HUES48 (cell line): ENCODE measurements at regions not wholly inside any gene's neighbourhood (a gene's known extent, or its start where the extent isn't known, plus 50 kb on each side); places are given as distances from the start of the nearest gene placed in this dataset.

Experiments used
- H3K27ac ChIP-seq: one replicate; pipeline ENCODE4 v1.7.0; 2013; ENCODE audit warnings: low read depth, low read length, inconsistent platforms
- H3K27me3 ChIP-seq: 2 replicates; pipeline ENCODE4 v1.6.1; 2013; ENCODE audit warnings: mild to moderate bottlenecking, low read length; ENCODE audit not compliant: control insufficient read depth, insufficient read depth
- H3K36me3 ChIP-seq: 2 replicates; pipeline ENCODE4 v1.6.1; 2013; ENCODE audit warnings: low read length; ENCODE audit not compliant: control insufficient read depth, insufficient read depth
- H3K4me1 ChIP-seq: 2 replicates; pipeline ENCODE4 v1.6.1; 2013; ENCODE audit warnings: mild to moderate bottlenecking, low read length; ENCODE audit not compliant: control insufficient read depth, insufficient read depth
- H3K4me3 ChIP-seq: 2 replicates; pipeline ENCODE4 v1.5.1; 2013; ENCODE audit warnings: mild to moderate bottlenecking, low read depth, low read length
- H3K9ac ChIP-seq: 2 replicates; pipeline ENCODE4 v1.6.1; 2013; ENCODE audit warnings: mild to moderate bottlenecking, low read depth, low read length, moderate library complexity
- H3K9me3 ChIP-seq: 2 replicates; pipeline ENCODE4 v1.6.1; 2013; ENCODE audit warnings: low read length; ENCODE audit not compliant: control insufficient read depth, insufficient read depth

DNA sequence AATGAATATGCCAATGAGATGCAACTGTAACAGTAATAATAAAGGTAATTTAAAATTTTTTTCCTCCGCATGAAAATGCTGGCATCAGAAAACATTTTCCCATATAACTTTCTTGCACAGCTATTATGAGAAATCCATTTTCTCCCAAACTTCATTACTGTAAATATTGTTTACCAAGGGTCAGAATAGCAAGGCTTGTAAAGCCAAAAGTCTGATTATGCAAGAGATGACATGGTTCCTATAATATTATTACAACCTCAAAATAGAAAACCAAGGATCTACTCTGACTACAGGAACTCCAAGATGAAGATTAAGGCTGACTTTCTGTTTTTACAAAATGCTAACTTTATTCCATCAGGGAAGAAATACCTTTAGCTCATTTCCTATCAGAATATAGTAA lies 162.7 kb upstream of the CDK1 start:
- H3K4me1 ChIP-seq = peaks cover 4% of the 10 kb centered on the region; the same call in 1 of the 2 replicates
- H3K27ac ChIP-seq = no peak overlapping the region
- no peak overlapping the region for H3K9ac ChIP-seq
- no peaks in the 10 kb centered on the region for H3K9me3 ChIP-seq
- no peak overlapping the region for H3K4me3 ChIP-seq
- H3K27me3 ChIP-seq = no peaks in the 10 kb centered on the region
- H3K36me3 ChIP-seq = no peaks in the 10 kb centered on the region

GRCh38 chr10:60614363-60614762 lies 163.9 kb upstream of the CDK1 start:
- Histone ChIP-seq H3K9ac (no peak overlapping the region), H3K36me3 (no peaks in the 10 kb centered on the region), H3K27me3 (no peaks in the 10 kb centered on the region), H3K27ac (no peak overlapping the region), H3K4me3 (no peak overlapping the region), H3K4me1 (peaks cover 4% of the 10 kb centered on the region; the same call in 1 of the 2 replicates), H3K9me3 (no peaks in the 10 kb centered on the region)

DNA sequence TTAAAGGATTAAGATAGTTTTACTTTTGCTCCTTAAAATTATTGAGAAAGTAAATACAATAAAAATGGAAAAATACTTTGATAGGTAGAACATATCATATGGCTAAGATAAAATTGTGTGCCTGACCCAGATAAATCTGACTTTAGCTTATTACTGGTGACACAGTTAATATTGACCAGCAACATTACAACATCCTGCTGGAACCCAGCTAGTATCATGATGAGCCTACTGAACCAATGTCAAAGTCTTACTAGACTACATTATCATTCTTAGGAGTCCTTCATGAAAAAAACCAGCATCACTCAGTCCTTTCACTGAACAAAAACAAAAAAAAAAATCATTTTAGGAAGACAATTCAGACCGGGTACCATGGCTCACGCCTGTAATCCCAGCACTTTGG lies 164.8 kb upstream of the CDK1 start:
- Histone ChIP-seq H3K9ac (no peak overlapping the region), H3K27ac (no peak overlapping the region), H3K27me3 (no peaks in the 10 kb centered on the region), H3K4me1 (peaks cover 4% of the 10 kb centered on the region; the same call in 1 of the 2 replicates), H3K9me3 (no peaks in the 10 kb centered on the region), H3K4me3 (no peak overlapping the region), H3K36me3 (no peaks in the 10 kb centered on the region)

- H3K9me3 ChIP-seq = no peaks in the 10 kb centered on the region
- no peaks in the 10 kb centered on the region for H3K36me3 ChIP-seq
- H3K9ac ChIP-seq = no peak overlapping the region
- H3K27ac ChIP-seq = peak overlapping the region; percentile 19
- H3K27me3 ChIP-seq = no peaks in the 10 kb centered on the region
- H3K4me3 ChIP-seq = no peak overlapping the region
- peaks cover 4% of the 10 kb centered on the region; the same call in 1 of the 2 replicates for H3K4me1 ChIP-seq
These were observed 167.0 kb upstream of the CDK1 start for GRCh38 chr10:60611291-60611747.

- Histone ChIP-seq H3K9me3 (no peaks in the 10 kb centered on the region), H3K27me3 (no peaks in the 10 kb centered on the region), H3K4me3 (no peak overlapping the region), H3K27ac (no peak overlapping the region), H3K9ac (no peak overlapping the region), H3K36me3 (no peaks in the 10 kb centered on the region), H3K4me1 (peaks cover 4% of the 10 kb centered on the region; the same call in 1 of the 2 replicates)
These were observed 170.9 kb upstream of the CDK1 start for GRCh38 chr10:60607372-60607771.

DNA sequence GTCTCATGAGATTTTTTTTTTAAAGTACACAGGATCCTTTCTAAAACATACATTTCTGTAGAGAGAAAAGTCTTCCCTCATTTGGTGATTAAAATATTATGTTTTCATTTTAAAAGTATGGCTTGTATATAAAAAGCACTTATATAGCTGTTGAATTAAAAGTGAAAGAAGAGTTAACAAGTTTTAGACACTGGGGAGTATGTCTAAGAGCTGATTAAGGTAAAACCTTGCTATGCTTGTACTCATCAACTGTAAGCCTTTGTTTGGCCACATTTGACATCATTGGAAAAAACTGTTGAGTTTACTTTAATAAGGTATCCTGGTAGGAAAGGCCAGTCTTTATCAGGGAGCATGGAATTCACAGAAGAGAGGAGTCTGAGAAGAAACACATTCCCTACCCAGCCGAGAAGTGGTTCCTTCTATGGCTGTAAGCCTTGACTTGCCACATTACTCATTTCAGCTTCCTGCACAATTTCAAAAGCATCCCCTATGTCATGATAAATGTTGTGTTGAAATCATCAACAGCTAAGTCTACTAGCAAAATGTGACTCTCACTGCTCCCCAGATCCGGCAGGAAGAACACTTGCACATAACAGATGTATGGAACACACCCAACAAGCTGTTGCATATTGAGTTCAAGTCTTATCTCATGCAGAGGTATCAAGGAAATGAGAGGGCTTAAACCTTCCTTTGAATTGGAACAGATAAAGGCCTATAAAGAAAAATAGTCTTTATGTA lies 171.8 kb upstream of the CDK1 start:
- no peaks in the 10 kb centered on the region for H3K36me3 ChIP-seq
- H3K4me1 ChIP-seq = peaks cover 4% of the 10 kb centered on the region; the same call in 1 of the 2 replicates
- no peak overlapping the region for H3K27ac ChIP-seq
- H3K27me3 ChIP-seq = no peaks in the 10 kb centered on the region
- H3K9me3 ChIP-seq = no peaks in the 10 kb centered on the region
- no peak overlapping the region for H3K9ac ChIP-seq
- no peak overlapping the region for H3K4me3 ChIP-seq

GRCh38 chr10:60605476-60605875 lies 172.8 kb upstream of the CDK1 start:
- Histone ChIP-seq H3K27ac (no peak overlapping the region), H3K4me3 (no peak overlapping the region), H3K9me3 (no peaks in the 10 kb centered on the region), H3K27me3 (no peaks in the 10 kb centered on the region), H3K9ac (no peak overlapping the region), H3K36me3 (no peaks in the 10 kb centered on the region), H3K4me1 (no peaks in the 10 kb centered on the region)

GRCh38 chr10:60604342-60604741 lies 173.9 kb upstream of the CDK1 start:
- Histone ChIP-seq H3K4me1 (no peaks in the 10 kb centered on the region), H3K27ac (no peak overlapping the region), H3K9me3 (no peaks in the 10 kb centered on the region), H3K9ac (no peak overlapping the region), H3K27me3 (no peaks in the 10 kb centered on the region), H3K36me3 (no peaks in the 10 kb centered on the region), H3K4me3 (no peak overlapping the region)

GRCh38 chr10:60597513-60597912 lies 180.8 kb upstream of the CDK1 start:
- H3K27me3 ChIP-seq = no peaks in the 10 kb centered on the region
- no peak overlapping the region for H3K9ac ChIP-seq
- H3K4me3 ChIP-seq = no peak overlapping the region
- H3K9me3 ChIP-seq = no peaks in the 10 kb centered on the region
- H3K4me1 ChIP-seq = peaks cover 5% of the 10 kb centered on the region; the same call in 1 of the 2 replicates
- H3K36me3 ChIP-seq = no peaks in the 10 kb centered on the region
- no peak overlapping the region for H3K27ac ChIP-seq

DNA sequence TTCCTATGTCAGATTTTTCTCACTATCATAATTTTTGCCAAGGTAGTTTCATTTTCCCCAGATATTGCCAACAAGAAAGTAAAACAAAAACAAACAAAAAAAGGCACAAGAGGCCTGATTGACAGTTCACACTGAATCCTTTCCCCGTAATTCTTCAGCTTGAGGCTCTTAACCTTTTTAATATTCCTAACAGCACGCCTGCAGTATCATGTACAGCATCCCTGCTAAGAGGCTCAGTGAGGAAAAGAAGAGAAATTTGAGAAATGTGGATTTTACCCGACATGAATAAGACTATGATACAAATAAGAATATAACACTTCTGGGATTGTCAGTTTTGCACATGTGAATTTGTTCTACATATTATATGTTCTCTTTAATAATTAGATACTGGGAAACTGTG lies 182.4 kb upstream of the CDK1 start:
- no peak overlapping the region for H3K9ac ChIP-seq
- H3K27me3 ChIP-seq = no peaks in the 10 kb centered on the region
- H3K36me3 ChIP-seq = no peaks in the 10 kb centered on the region
- no peak overlapping the region for H3K4me3 ChIP-seq
- peaks cover 5% of the 10 kb centered on the region; the same call in 1 of the 2 replicates for H3K4me1 ChIP-seq
- no peaks in the 10 kb centered on the region for H3K9me3 ChIP-seq
- H3K27ac ChIP-seq = no peak overlapping the region

GRCh38 chr10:60594476-60595051 lies 183.7 kb upstream of the CDK1 start:
- Histone ChIP-seq H3K9me3 (no peaks in the 10 kb centered on the region), H3K9ac (no peak overlapping the region)

More at GRCh38 chr10:60594476-60595051, 183.7 kb upstream of the CDK1 start:
- no peaks in the 10 kb centered on the region for H3K27me3 ChIP-seq
- H3K36me3 ChIP-seq = no peaks in the 10 kb centered on the region
- no peak overlapping the region for H3K27ac ChIP-seq
- H3K4me3 ChIP-seq = no peak overlapping the region
- H3K4me1 ChIP-seq = peaks cover 5% of the 10 kb centered on the region; the same call in 1 of the 2 replicates
